SK-N-SH (cell line): ENCODE measurements at regions not wholly inside any gene's neighbourhood (a gene's known extent, or its start where the extent isn't known, plus 50 kb on each side); places are given as distances from the start of the nearest gene placed in this dataset.

Experiments
- CTCF ChIP-seq: fragments of 200-600 bp; sonication (generic); IDR thresholded peaks from 2 replicates; pipeline ENCODE4 v1.6.1; 2017; ENCODE audit warnings: antibody characterized with exemption, mild to moderate bottlenecking, moderate library complexity
- EP300 ChIP-seq, 2 experiments: IDR thresholded peaks; 2 replicates each; pipeline versions ENCODE4 v1.4.0 to v1.6.1; 2012; ENCODE audit warnings: borderline replicate concordance in 1 of 2, low read depth in 1 of 2, low read length in 1 of 2
- POLR2AphosphoS5 ChIP-seq: IDR thresholded peaks from 2 replicates; pipeline ENCODE4 v1.6.1; 2012; ENCODE audit warnings: low read depth, low read length
- REST ChIP-seq: IDR thresholded peaks from 2 replicates; pipeline ENCODE4 v1.6.1; 2012; ENCODE audit warnings: mild to moderate bottlenecking, low read depth, low read length, moderate library complexity
- RFX5 ChIP-seq: IDR thresholded peaks from 2 replicates; pipeline ENCODE4 v1.6.1; 2012; ENCODE audit warnings: mild to moderate bottlenecking, improper control_type of control experiment, low read length

GRCh38 chr11:43561832-43562231 lies 118.7 kb upstream of the HSD17B12 start:
- TF ChIP-seq CTCF (no peak), EP300 (IDR thresholded peaks at IDR 0.05; ENCODE audit: borderline replicate concordance in 1 of 2, low read depth in 1 of 2, low read length in 1 of 2) (no peak), POLR2AphosphoS5 (no peak), RFX5 (no peak), REST (no peak)
